ENCODE measurements at regions not wholly inside any gene's neighbourhood (a gene's known extent, or its start where the extent isn't known, plus 50 kb on each side); places are given as distances from the start of the nearest gene placed in this dataset.

GRCh38 chr7:10211861-10212260, 761.8 kb upstream of the PHF14 start:
- TF ChIP-seq, protein P1, sequence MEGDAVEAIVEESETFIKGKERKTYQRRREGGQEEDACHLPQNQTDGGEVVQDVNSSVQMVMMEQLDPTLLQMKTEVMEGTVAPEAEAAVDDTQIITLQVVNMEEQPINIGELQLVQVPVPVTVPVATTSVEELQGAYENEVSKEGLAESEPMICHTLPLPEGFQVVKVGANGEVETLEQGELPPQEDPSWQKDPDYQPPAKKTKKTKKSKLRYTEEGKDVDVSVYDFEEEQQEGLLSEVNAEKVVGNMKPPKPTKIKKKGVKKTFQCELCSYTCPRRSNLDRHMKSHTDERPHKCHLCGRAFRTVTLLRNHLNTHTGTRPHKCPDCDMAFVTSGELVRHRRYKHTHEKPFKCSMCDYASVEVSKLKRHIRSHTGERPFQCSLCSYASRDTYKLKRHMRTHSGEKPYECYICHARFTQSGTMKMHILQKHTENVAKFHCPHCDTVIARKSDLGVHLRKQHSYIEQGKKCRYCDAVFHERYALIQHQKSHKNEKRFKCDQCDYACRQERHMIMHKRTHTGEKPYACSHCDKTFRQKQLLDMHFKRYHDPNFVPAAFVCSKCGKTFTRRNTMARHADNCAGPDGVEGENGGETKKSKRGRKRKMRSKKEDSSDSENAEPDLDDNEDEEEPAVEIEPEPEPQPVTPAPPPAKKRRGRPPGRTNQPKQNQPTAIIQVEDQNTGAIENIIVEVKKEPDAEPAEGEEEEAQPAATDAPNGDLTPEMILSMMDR (IDR thresholded peaks at IDR 0.05; ENCODE audit: control extremely low read depth, extremely low read depth, low read depth, missing control alignments), result no peak
- ChIA-PET CTCF (no interaction called here), POLR2A (no interaction called here)
- no peak for DNase-seq (ENCODE audit: extremely low spot score)

DNA sequence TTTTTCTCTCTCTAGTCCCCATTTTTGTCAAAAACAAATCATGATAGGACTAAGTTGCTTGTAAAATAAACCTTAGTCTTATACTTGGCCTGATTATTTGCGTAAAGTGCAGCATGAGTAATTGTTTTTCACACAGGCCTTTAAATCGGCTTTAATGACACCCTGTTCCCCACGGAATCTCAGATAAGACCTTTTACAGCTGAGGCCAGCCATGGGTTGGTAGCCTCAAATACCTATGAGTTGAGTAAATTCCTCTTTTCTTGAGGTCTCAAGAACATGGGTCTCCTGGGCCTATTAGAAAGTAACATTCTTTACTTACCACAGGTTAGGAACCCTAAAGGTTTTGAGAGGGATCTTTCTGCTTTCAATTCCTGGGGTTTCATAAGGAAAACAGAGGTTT, 761.0 kb upstream of the PHF14 start:
- ChIA-PET POLR2A (no interaction called here), CTCF (no interaction called here)
- DNase-seq (ENCODE audit: extremely low spot score), result no peak
- TF ChIP-seq, protein P1 (IDR thresholded peaks at IDR 0.05; ENCODE audit: control extremely low read depth, extremely low read depth, low read depth, missing control alignments), result no peak

- CTCF ChIA-PET, result interaction anchor here (1.4 kb wide), 1 partner anchor 10 kb away, joined by 4 read pairs; no protein-coding TSS in a partner anchor
- no peak for DNase-seq (ENCODE audit: extremely low spot score)
- TF ChIP-seq, protein P1 (IDR thresholded peaks at IDR 0.05; ENCODE audit: control extremely low read depth, extremely low read depth, low read depth, missing control alignments), result no peak
- POLR2A ChIA-PET, result no interaction called here
These were observed 757.2 kb upstream of the PHF14 start for GRCh38 chr7:10216462-10216861.

DNA sequence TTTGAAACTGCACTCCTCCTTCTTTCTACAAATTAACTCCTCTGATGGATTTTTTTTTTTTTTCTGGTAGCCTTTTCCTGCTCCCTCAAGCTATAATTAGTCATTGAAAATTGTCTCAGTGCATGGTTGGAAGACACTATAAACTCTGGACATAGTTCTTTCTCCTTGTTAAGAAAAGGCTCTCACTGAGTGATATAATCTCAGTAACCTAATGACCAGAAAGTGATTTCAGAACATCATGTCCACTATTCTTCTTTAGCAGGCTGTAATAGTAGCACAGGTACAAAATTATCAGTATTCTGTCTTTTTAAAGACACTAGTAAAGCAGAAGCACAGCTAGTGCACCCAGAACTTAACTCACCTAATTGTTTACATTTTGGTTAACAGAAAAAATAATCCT, 752.6 kb upstream of the PHF14 start:
- CTCF ChIA-PET, result interaction anchor here (1.0 kb wide), 1 partner anchor 10 kb away, joined by 3 read pairs; no protein-coding TSS in a partner anchor
- TF ChIP-seq, protein P1 (IDR thresholded peaks at IDR 0.05; ENCODE audit: control extremely low read depth, extremely low read depth, low read depth, missing control alignments), result no peak
- DNase-seq (ENCODE audit: extremely low spot score), result no peak
- POLR2A ChIA-PET, result no interaction called here

DNA sequence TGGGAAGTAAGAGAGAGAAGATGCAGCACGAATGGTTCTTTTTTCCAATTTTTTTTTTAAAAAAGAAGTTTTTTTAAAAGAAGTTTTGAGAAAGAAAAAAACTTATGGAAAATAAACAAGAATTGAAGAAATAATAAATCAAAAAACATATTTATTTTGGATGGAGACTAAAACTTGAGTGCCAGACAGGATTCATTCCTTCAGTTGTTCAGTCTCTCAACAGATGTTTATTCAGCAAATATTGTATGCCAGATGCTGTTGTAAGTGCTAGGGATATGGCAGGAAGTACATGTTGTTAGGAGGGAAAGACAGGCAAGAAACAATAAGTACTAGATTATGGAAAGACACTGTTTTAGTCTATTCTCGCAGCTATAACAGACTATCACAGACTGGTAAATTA, 750.7 kb upstream of the PHF14 start:
- no peak for DNase-seq (ENCODE audit: extremely low spot score)
- ChIA-PET POLR2A (no interaction called here), CTCF (no interaction called here)
- TF ChIP-seq, protein P1 (IDR thresholded peaks at IDR 0.05; ENCODE audit: control extremely low read depth, extremely low read depth, low read depth, missing control alignments), result no peak

- ChIA-PET CTCF (no interaction called here), POLR2A (no interaction called here)
These were observed 748.4 kb upstream of the PHF14 start for GRCh38 chr7:10225275-10225674.

More at GRCh38 chr7:10225275-10225674, 748.4 kb upstream of the PHF14 start:
- no peak for DNase-seq (ENCODE audit: extremely low spot score)
- TF ChIP-seq, protein P1 (IDR thresholded peaks at IDR 0.05; ENCODE audit: control extremely low read depth, extremely low read depth, low read depth, missing control alignments), result no peak
